PC-3 (cell line): ENCODE measurements at regions not wholly inside any gene's neighbourhood (a gene's known extent, or its start where the extent isn't known, plus 50 kb on each side); places are given as distances from the start of the nearest gene placed in this dataset.
A peak's percentile ranks its signal among the peaks of the same experiment; 100 is the strongest.

Experiments used
- ATAC-seq: fragments of 200-7000 bp; cut with Tn5 transposase; 2 replicates; pipeline ENCODE4 v1.9.1; 2020; ENCODE audit warnings: mild to moderate bottlenecking, moderate library complexity
- BruUV-seq: library from RNA; stranded (reverse); fragments of 400-500 nt; replicated peaks from 2 replicates; lab custom pipeline; 2021; lab: Mats Ljungman, UMichigan
- CTCF ChIA-PET: fragments of 300-600 bp; sonication (Branson Sonifier 250); formaldehyde crosslinking; loops from one replicate; lab custom pipeline; 2022; ENCODE audit warnings: antibody characterized with exemption; lab: Charles Lee
- POLR2A ChIA-PET: fragments of 300-600 bp; sonication (Branson Sonifier 250); formaldehyde crosslinking; loops from one replicate; lab custom pipeline; 2022; ENCODE audit warnings: antibody characterized with exemption; ENCODE audit not compliant: unreplicated experiment; lab: Charles Lee
- DNase-seq: peaks from one replicate; pipeline ENCODE4 v3.0.0-alpha.2; 2015
- H2AFZ ChIP-seq: fragments of 300-600 bp; sonication (generic); 2 replicates; pipeline ENCODE4 v1.6.0; 2016; ENCODE audit warnings: antibody characterized with exemption, low read length
- H3F3A ChIP-seq: fragments of 300-600 bp; sonication (generic); one replicate; pipeline ENCODE4 v1.6.0; 2017; ENCODE audit warnings: antibody characterized with exemption, low read length, control low read depth, mild to moderate bottlenecking; ENCODE audit not compliant: unreplicated experiment
- H3K27ac ChIP-seq: fragments of 300-600 bp; sonication (generic); 2 replicates; pipeline ENCODE4 v1.5.1; 2016; ENCODE audit warnings: mild to moderate bottlenecking, low read length
- H3K27me3 ChIP-seq: fragments of 300-600 bp; sonication (generic); 2 replicates; pipeline ENCODE4 v1.6.1; 2016; ENCODE audit warnings: low read length, mixed read lengths
- H3K36me3 ChIP-seq: fragments of 300-600 bp; sonication (generic); 2 replicates; pipeline ENCODE4 v1.6.1; 2016; ENCODE audit warnings: low read depth, mixed run types, low read length, mixed read lengths
- H3K4me1 ChIP-seq: fragments of 300-600 bp; sonication (generic); 2 replicates; pipeline ENCODE4 v1.5.1; 2016; ENCODE audit warnings: low read length; ENCODE audit not compliant: insufficient read depth
- H3K4me2 ChIP-seq: fragments of 300-600 bp; sonication (generic); 2 replicates; pipeline ENCODE4 v1.6.0; 2016; ENCODE audit warnings: low read length
- H3K4me3 ChIP-seq: fragments of 300-600 bp; sonication (generic); 2 replicates; pipeline ENCODE4 v1.5.1; 2016; ENCODE audit warnings: mild to moderate bottlenecking, low read length, mixed read lengths
- H3K79me2 ChIP-seq: fragments of 300-600 bp; sonication (generic); 2 replicates; pipeline ENCODE4 v1.6.1; 2017; ENCODE audit warnings: low read length, mixed read lengths
- H3K9ac ChIP-seq: fragments of 300-600 bp; sonication (generic); 2 replicates; pipeline ENCODE4 v1.6.0; 2016; ENCODE audit warnings: mild to moderate bottlenecking, low read length
- H3K9me2 ChIP-seq: fragments of 300-600 bp; sonication (generic); replicated peaks from 2 replicates; pipeline ENCODE4 v1.6.1; 2016; ENCODE audit warnings: mixed run types, low read length, mixed read lengths
- H3K9me3 ChIP-seq: fragments of 300-600 bp; sonication (generic); 2 replicates; pipeline ENCODE4 v1.6.1; 2016; ENCODE audit warnings: low read length, mixed read lengths
- H4K20me1 ChIP-seq: fragments of 300-600 bp; sonication (generic); 2 replicates; pipeline ENCODE4 v1.6.1; 2016; ENCODE audit warnings: low read length, mixed read lengths
- CTCF ChIP-seq: fragments of 300-600 bp; sonication (generic); conservative IDR thresholded peaks from 2 replicates; pipeline ENCODE4 v1.5.1; 2017; ENCODE audit warnings: antibody characterized with exemption, low read depth, mild to moderate bottlenecking, low read length
- EZH2 ChIP-seq: fragments of 300-600 bp; sonication (generic); IDR thresholded peaks from one replicate; pipeline ENCODE4 v1.6.1; 2017; ENCODE audit warnings: antibody characterized with exemption, mild to moderate bottlenecking, low read length; ENCODE audit not compliant: unreplicated experiment
- EZH2phosphoT487 ChIP-seq: fragments of 300-600 bp; sonication (generic); IDR thresholded peaks from 2 replicates; pipeline ENCODE4 v1.6.1; 2018; ENCODE audit warnings: mild to moderate bottlenecking, antibody characterized with exemption, low read length, borderline replicate concordance
- intact Hi-C: fragments of 100-400 bp; cut with micrococcal nuclease; formaldehyde crosslinking; loops from 2 replicates; pipeline ENCODE4 v1.9.0; 2023

GRCh38 chr5:98514215-98514614, 259.2 kb upstream of the RGMB start:
- Histone ChIP-seq H4K20me1 (no peaks in the 10 kb centered on the region), H3K4me1 (peaks cover 6% of the 10 kb centered on the region), H3K79me2 (no peaks in the 10 kb centered on the region), H3K27me3 (no peaks in the 10 kb centered on the region), H3K9me3 (no peaks in the 10 kb centered on the region), H3K9ac (no peak overlapping the region), H3K4me3 (no peak overlapping the region), H3K36me3 (no peaks in the 10 kb centered on the region), H3F3A (no peaks in the 10 kb centered on the region), H2AFZ (no peak overlapping the region), H3K4me2 (no peak overlapping the region), H3K27ac (no peak overlapping the region), H3K9me2 (no peaks in the 10 kb centered on the region)
- ChIA-PET POLR2A (interaction anchor here (0.6 kb wide), 2 partner anchors 24 to 146 kb away, joined by 3 to 6 read pairs; no protein-coding TSS in a partner anchor), CTCF (no interaction called here)
- DNase-seq (peak; percentile 30), ATAC-seq (peak; percentile 60)
- intact Hi-C loops = no loop called here
- TF ChIP-seq CTCF = no peak
- TF ChIP-seq EZH2 = no peak
- BruUV-seq = no TSS peak

GRCh38 chr5:98516701-98517100, 256.8 kb upstream of the RGMB start:
- no peak for ATAC-seq
- no peaks in the 10 kb centered on the region for H3K27me3 ChIP-seq
- no peaks in the 10 kb centered on the region for H3K9me3 ChIP-seq
- no peak overlapping the region for H2AFZ ChIP-seq
- TF ChIP-seq EZH2 (no peak), CTCF (no peak), EZH2phosphoT487 (no peak)
- H3K9me2 ChIP-seq = no peaks in the 10 kb centered on the region
- POLR2A ChIA-PET = no interaction called here
- H3K79me2 ChIP-seq = no peaks in the 10 kb centered on the region
- intact Hi-C loops = no loop called here
- H3K4me1 ChIP-seq = no peaks in the 10 kb centered on the region
- H3K27ac ChIP-seq = no peak overlapping the region
- H4K20me1 ChIP-seq = no peaks in the 10 kb centered on the region
- no peak overlapping the region for H3K4me3 ChIP-seq
- no peak overlapping the region for H3K4me2 ChIP-seq
- no TSS peak for BruUV-seq
- H3K36me3 ChIP-seq = no peaks in the 10 kb centered on the region
- no peaks in the 10 kb centered on the region for H3F3A ChIP-seq
- CTCF ChIA-PET = no interaction called here
- DNase-seq = no peak
- H3K9ac ChIP-seq = no peak overlapping the region

- Histone ChIP-seq H3K9me3 (no peaks in the 10 kb centered on the region), H3F3A (no peaks in the 10 kb centered on the region), H3K27me3 (no peaks in the 10 kb centered on the region), H4K20me1 (no peaks in the 10 kb centered on the region), H3K27ac (no peak overlapping the region), H3K9me2 (no peaks in the 10 kb centered on the region), H3K36me3 (no peaks in the 10 kb centered on the region), H3K4me3 (no peak overlapping the region), H3K79me2 (no peaks in the 10 kb centered on the region), H3K4me1 (no peaks in the 10 kb centered on the region), H3K4me2 (no peak overlapping the region), H2AFZ (no peak overlapping the region), H3K9ac (no peak overlapping the region)
- CTCF ChIA-PET = no interaction called here
- intact Hi-C loops = no loop called here
- ATAC-seq = no peak
- POLR2A ChIA-PET = no interaction called here
- DNase-seq = no peak
- no TSS peak for BruUV-seq
- TF ChIP-seq CTCF = no peak
- TF ChIP-seq EZH2phosphoT487 = no peak
- TF ChIP-seq EZH2 = no peak
These were observed 255.7 kb upstream of the RGMB start for GRCh38 chr5:98517560-98518366.
